ENCODE measurements at regions not wholly inside any gene's neighbourhood (a gene's known extent, or its start where the extent isn't known, plus 50 kb on each side); places are given as distances from the start of the nearest gene placed in this dataset.

GRCh38 chr9:89969156-89969675 is 364.4 kb downstream of the GADD45G start:
- no peaks in the 10 kb centered on the region for H3K79me2 ChIP-seq (ENCODE audit: control insufficient read depth, insufficient read depth, low read length)
- intact Hi-C loops (cut with micrococcal nuclease; ENCODE audit: unreplicated experiment) (no loop called here), in situ Hi-C loops (cut with MboI) (no loop called here)
- H3K4me2 ChIP-seq (ENCODE audit: control insufficient read depth, insufficient read depth) = no peak overlapping the region
- ChIA-PET CTCF (interaction anchor here (0.6 to 1.0 kb wide), 2 partner anchors 61 to 495 kb away, joined by 3 read pairs; no protein-coding TSS in a partner anchor), RAD21 (ENCODE audit: unreplicated experiment) (interaction anchor here (0.6 to 1.0 kb wide), 2 partner anchors 31 to 93 kb away, joined by 3 read pairs; no protein-coding TSS in a partner anchor), SMC1A (ENCODE audit: uncharacterized antibody, unreplicated experiment) (no interaction called here), POLR2A (no interaction called here)
- no peaks in the 10 kb centered on the region for H4K20me1 ChIP-seq (ENCODE audit: control insufficient read depth, insufficient read depth)
- H3K27me3 ChIP-seq (replicated peaks in 1 of 2; ENCODE audit: control insufficient read depth in 2 of 2, insufficient read depth in 2 of 2, low read length in 1 of 2) = peaks cover 0 to 1% of the 10 kb centered on the region in 2 experiments; a peak in 1 of 4 replicates
- no peaks in the 10 kb centered on the region for H3K9me3 ChIP-seq (replicated peaks; ENCODE audit: control insufficient read depth, insufficient read depth, low read length)
- WGBS (ENCODE audit: insufficient coverage, insufficient replicate concordance, low lambda C conversion rate, missing lambda C conversion rate) = 0% methylated on average over 3 of the region's 3 CpGs
- FAIRE-seq (no peak), DNase-seq (ENCODE audit: low read depth, low spot score) (no peak), ATAC-seq (peak; percentile 68)
- H3K4me3 ChIP-seq = no peak overlapping the region
- no peaks in the 10 kb centered on the region for H3K4me1 ChIP-seq (ENCODE audit: control insufficient read depth, insufficient read depth, low read length)
- H3K9ac ChIP-seq (ENCODE audit: control insufficient read depth, insufficient read depth, low read length) = no peak overlapping the region
- no peak overlapping the region for H2AFZ ChIP-seq (ENCODE audit: control insufficient read depth, low read depth, low read length)
- H3K27ac ChIP-seq (ENCODE audit: control insufficient read depth, insufficient read depth) = no peak overlapping the region
- no peaks in the 10 kb centered on the region for H3K36me3 ChIP-seq (ENCODE audit: control insufficient read depth in 2 of 2, insufficient read depth in 2 of 2, low read length in 1 of 2)
- no TSS peak for BruUV-seq (replicated peaks)
- no peak for TF ChIP-seq EED (IDR thresholded peaks at IDR 0.05; ENCODE audit: low read depth)
- TF ChIP-seq RUNX3 (IDR thresholded peaks at IDR 0.05; ENCODE audit: low read length) = peak; percentile 34; the same call in 1 of the 2 replicates
- peak; percentile 57; the same call in 1 of the 2 replicates for TF ChIP-seq FOXM1 (IDR thresholded peaks at IDR 0.05; ENCODE audit: low read depth, low read length)
- 0 out of 2 replicates have a peak, but pooled peaks have one; percentile 0 for TF ChIP-seq RAD21 (IDR thresholded peaks at IDR 0.05; ENCODE audit: insufficient read depth, low read depth, low read length)
- TF ChIP-seq IRF4 (IDR thresholded peaks at IDR 0.05; ENCODE audit: low read depth, low read length) = no peak
- TF ChIP-seq, protein P1, sequence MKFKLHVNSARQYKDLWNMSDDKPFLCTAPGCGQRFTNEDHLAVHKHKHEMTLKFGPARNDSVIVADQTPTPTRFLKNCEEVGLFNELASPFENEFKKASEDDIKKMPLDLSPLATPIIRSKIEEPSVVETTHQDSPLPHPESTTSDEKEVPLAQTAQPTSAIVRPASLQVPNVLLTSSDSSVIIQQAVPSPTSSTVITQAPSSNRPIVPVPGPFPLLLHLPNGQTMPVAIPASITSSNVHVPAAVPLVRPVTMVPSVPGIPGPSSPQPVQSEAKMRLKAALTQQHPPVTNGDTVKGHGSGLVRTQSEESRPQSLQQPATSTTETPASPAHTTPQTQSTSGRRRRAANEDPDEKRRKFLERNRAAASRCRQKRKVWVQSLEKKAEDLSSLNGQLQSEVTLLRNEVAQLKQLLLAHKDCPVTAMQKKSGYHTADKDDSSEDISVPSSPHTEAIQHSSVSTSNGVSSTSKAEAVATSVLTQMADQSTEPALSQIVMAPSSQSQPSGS (IDR thresholded peaks at IDR 0.05; ENCODE audit: low read length) = peak; percentile 65; the same call in 1 of the 2 replicates
- no peak for TF ChIP-seq RAD51 (IDR thresholded peaks at IDR 0.05)
- TF ChIP-seq MEF2B (IDR thresholded peaks at IDR 0.05; ENCODE audit: partially characterized antibody, poor library complexity, severe bottlenecking) = peak; percentile 45
- no peak for TF ChIP-seq NFYA (IDR thresholded peaks at IDR 0.05; ENCODE audit: borderline replicate concordance, low read depth, low read length)
- no peak for TF ChIP-seq KDM1A (IDR thresholded peaks at IDR 0.05; ENCODE audit: borderline replicate concordance)
- TF ChIP-seq NFIC (IDR thresholded peaks at IDR 0.05; ENCODE audit: low read depth, low read length) = peak; percentile 83; the same call in 1 of the 2 replicates
- TF ChIP-seq, protein P2, sequence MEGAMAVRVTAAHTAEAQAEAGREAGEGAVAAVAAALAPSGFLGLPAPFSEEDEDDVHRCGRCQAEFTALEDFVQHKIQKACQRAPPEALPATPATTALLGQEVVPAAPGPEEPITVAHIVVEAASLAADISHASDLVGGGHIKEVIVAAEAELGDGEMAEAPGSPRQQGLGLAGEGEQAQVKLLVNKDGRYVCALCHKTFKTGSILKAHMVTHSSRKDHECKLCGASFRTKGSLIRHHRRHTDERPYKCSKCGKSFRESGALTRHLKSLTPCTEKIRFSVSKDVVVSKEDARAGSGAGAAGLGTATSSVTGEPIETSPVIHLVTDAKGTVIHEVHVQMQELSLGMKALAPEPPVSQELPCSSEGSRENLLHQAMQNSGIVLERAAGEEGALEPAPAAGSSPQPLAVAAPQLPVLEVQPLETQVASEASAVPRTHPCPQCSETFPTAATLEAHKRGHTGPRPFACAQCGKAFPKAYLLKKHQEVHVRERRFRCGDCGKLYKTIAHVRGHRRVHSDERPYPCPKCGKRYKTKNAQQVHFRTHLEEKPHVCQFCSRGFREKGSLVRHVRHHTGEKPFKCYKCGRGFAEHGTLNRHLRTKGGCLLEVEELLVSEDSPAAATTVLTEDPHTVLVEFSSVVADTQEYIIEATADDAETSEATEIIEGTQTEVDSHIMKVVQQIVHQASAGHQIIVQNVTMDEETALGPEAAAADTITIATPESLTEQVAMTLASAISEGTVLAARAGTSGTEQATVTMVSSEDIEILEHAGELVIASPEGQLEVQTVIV (IDR thresholded peaks at IDR 0.05; ENCODE audit: borderline replicate concordance, partially characterized antibody) = no peak
- peak; percentile 89 for TF ChIP-seq JUNB (IDR thresholded peaks at IDR 0.05)
- TF ChIP-seq MEF2A (IDR thresholded peaks at IDR 0.05; ENCODE audit: insufficient read depth, low read depth, low read length) = peak; percentile 79
- no peak for TF ChIP-seq RCOR1 (conservative IDR thresholded peaks at IDR 0.05; ENCODE audit: low read depth, low read length)
- peak; percentile 67 for TF ChIP-seq CREM (IDR thresholded peaks at IDR 0.05; ENCODE audit: low read depth)
- peak; percentile 81 for TF ChIP-seq CREB1 (IDR thresholded peaks at IDR 0.05; ENCODE audit: low read depth)
- peak; percentile 74 for TF ChIP-seq ATF7 (IDR thresholded peaks at IDR 0.05; ENCODE audit: low read depth)
